Eye (tissue), 1 donor: ENCODE measurements at regions not wholly inside any gene's neighbourhood (a gene's known extent, or its start where the extent isn't known, plus 50 kb on each side); places are given as distances from the start of the nearest gene placed in this dataset.

Source experiments
- DNase-seq: peaks from one replicate; pipeline ENCODE4 v3.0.0-alpha.2; 2015

DNA sequence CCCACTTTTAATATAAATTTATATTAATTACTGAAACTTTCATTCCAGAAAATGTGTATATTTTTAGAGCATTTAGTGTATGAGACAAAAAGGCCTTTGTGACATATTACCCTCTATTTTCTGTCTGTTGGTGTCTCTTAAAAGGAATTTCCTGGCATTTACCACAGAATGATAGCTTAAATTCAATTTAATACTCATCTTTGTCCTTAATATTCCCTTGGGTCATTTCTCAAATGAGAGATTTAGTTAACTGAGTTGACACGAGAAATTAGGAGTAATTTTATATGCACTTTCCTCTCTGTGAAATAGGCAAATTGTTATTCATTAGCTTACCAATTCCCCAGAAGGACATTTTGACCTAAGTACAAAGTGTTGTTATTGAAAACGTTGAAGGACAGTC is 101.7 kb upstream of the CTTNBP2 start:
- DNase-seq, result no peak

DNA sequence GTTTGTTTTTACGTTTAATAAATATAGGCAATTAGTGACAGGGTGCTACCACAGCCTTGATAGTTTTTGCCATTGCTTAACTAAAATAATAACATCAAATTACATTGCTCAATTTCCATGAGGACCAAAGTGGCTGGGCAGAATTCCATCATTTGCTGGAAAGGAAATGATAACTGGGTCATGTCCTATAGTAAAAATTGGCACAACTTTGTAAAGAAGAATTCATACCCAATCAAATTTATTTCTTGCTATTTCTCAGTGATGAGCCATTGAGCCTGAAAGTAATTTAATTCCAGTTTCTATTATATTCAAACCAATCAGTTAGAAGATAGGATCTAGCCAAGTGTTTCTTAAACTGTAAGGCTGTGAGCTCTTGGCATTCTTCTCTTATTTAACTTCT is 102.2 kb upstream of the CTTNBP2 start:
- peak; percentile 26 for DNase-seq

DNA sequence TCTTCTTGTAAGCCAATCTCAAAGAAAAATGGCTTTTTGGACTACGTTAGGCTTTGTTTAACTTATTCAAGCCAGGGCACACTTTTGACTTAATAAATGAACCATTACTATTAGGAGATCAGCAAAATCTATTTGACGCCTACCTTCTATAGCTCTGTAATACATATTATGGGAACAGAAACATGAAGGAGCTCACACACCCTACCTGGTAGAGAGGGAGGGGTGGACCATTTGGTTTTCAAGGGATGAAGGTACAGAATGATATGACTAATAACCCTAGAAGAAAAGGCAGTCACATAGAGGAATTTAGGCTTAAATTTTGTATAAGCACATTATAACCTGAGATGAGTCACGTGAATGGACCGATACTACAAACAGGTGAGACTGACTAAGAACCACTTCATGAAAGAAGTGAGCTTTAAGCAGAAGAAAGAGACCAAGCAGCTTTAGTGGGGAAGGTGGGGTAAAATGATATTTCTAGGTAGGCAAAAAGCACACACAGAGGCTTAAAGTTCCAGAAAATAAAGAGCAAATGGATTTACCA is 106.8 kb upstream of the CTTNBP2 start:
- DNase-seq, result no peak

DNA sequence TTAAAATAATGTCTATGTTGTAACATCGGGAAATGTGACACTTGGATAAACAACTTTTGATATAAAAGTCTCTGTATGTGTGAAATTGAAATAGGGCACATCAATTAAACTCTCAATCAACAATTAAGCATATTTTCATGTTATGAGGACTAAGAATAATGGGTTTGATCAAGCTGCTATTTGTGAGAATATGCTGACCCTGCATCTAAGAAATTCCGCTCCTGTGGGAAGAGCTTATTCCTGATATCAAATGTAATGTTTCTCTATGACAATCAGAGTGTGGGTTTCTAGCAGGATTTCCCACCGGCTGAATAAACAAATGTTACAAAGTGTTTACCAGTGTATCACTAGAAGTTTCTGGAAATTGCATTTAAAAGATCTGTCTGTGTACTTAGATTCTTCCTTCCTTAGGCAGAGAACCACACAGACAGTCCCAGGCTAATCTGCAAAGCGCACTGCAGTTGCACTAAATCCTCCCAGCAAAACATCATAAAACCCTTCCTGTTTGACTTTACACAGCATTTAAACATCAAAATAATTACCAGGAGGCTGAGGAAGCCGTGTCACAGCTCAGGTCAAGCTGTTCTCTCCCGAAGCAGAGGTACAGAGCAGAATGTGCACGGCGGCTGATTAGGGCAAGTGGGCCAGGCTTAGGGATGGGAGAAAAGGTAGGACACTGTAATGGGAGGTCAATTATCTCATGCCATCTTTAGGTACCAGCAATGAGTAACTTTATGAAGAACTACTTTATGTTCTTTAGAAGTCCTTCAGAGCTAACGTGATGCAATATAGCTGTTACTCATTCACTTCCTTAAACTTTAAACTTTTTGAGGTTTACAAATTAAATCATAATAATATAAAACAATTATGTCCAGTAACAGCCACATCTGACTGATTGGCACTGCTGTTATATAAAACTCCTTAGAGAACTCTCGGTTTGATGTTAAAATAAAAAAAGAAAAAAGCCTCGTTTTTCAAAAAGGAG is 109.1 kb upstream of the CTTNBP2 start:
- DNase-seq, result no peak

DNA sequence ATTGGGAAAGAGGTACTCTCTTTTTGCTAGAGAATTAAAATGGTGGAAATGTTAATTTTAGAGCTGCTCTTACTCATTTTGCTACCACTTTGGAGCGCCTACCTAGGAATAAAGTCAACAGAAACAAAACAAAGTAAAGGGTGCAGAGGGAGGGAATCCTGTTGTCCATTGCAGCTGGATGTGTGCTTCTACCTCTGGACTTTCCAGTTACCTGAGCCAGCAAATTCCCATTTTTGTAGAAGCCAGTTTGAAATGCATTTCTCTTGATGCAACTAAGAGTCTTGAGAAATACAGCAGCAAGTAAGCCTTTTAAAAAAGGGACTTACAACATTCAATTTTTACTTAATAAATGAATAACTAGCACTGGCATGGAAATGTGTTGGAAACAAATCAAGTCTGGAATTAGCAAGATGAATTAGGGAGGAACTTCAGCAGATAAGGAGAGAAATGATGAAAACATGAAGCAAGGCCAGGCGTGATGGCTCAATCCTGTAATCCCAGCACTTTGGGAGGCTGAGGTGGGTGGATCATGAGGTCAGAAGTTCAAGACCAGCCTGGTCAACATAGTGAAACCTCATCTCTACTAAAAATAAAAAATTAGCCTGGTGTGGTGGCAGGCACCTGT is 113.5 kb upstream of the CTTNBP2 start:
- no peak for DNase-seq

DNA sequence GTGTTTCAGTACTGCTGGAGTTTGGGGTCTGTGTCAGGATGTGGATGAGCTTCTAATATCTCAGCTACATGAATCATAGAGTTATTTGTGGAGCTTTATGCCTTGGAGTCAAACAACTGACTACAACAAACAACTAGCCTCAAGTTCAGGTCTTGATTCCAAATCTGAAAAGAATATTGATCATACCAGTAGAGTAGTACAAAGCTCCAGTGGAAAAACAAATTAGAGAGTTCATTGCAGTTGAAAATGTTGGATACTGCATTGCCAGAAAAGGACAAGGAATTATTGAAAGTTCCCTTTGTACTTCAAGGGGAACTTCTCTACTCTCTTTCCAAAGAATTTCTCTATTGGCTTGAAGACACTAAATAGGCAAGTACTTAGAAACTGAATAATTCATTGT is 117.6 kb upstream of the CTTNBP2 start:
- DNase-seq, result no peak

DNA sequence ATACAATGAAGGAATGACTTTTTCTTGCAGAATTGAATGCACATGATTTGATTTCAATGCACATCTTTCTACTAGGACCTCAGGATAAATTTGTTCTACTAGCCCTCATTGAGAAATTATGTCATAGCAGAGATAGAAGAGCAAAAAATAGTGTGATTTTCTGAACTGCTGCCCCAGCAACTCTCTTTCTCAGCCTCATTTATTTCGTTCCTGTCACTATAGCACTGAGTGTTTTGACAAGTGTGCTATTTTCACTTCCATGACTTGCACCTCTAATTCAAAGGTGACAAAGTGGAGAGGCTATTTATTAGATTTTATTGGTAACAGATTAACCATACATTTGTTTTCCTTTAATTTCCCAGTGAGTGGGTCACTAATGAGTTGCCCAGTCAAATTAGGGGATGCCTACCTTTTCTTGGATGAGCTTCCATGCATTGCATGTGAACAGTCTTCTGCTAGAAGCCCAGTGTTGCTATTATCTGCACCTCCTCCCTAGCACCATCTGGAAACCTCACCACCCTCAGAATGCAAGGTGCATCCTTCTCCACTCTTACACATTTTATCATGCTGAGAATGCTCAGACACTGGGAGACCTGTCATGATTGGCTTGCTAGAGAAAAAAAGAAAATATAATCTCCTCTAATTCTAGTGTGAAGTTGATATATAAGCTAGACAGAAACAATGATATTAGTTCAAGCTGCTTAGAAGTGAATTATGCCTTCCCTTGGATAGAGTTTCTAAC is 119.6 kb upstream of the CTTNBP2 start:
- DNase-seq, result no peak

DNA sequence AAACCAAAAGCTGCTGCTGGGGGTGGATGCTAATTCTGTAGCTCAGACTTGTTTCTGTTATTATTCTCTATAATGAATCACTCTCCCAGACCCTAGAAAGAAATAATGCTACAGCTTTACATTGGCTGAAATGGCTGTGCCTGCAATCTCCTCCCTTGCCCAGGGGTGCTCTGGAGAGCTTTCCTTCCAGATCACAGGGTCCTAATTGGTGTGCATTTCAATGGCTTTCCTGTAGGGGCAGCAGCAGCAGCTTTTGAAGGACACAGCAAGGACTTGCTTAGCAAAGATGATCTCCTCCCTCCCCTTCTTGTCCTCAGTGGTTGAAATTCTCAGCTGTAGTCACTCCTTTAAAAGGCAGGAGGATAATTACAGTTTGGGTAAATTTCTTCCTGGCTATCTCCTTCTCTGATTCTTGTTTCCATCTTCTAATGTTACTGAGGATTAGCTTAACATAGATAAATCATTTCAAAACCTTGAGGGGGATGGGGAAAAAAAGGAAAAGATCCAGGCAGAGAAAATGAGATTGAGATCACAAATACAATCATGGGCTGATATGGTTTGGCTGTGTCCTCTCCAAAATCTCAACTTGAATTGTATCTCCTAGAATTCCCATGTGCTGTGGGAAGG is 120.2 kb upstream of the CTTNBP2 start:
- DNase-seq, result peak; percentile 67

DNA sequence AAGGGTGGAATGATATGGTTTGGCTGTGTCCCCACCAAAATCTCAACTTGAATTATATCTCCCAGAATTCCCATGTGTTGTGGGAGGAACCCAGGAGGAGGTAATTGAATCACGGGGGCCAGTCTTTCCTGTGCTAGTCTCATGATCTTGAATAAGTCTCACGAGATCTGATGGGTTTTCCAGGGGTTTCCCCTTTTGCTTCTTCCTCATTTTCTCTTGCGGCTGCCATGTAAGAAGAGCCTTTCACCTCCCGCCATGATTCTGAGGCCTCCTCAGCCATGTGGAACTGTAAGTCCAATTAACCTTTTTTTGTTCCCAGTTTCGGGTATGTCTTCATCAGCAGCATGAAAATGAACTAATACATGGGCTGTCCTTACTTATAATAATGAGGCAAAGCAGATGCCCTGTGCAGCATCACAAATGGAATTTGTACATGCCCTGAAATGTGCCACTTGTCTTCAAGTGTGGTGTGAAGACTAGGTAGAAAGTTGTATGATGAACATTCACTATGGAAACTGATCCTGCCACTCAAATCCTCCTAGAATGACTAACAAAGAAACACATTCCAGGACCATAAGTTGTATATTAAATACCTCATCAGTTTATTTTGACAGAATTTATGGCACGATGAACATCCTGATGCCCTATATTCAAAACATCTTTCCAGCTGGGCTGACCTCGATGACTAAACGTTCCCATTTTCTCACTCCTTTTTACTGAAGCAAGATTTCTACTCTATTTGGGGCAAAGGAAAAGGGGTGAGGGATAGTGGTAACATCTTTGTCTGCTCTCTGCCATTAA is 122.8 kb upstream of the CTTNBP2 start:
- DNase-seq, result no peak

DNA sequence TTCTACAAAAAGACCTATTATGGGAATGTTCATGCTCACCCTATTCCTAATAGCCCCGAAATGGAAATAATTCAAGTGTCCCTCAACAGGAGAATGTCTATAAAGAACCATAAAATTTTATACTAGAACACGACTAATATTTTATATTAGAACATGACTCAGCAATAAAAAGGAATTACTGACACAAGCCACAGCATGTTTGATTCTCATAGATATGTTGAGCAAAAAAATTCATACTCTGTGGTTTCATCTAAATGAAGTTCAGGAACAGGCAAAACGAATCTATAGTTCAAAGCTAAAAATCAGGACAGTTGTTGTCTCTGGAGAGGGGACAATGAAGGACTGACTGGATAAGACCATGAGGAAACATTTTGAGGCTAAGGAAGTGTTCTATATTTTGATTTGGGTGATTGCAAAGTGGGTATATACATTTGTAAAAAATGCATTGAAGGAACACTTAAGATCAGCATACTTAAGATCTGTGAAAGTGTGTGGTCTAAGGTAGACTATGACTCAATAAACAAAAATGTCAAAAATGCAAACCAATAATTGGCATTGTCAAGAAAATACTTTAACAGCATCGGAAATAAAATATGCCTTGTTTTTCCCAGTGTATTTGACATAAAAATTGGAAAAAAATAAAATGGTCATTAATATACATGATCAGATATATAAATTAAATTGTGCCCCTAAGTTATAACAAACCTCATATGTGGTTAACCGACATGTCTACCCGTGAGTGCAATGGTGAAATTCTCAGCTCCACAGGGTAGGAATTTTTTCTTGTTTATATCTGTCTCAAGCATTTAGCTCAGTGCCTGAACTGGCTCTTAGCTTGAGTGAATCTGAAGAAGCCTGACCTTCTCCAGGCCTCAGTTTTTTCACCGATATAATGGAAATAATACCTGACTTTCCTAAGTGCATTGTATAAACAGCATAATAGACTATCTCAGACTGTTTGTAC is 124.9 kb upstream of the CTTNBP2 start:
- no peak for DNase-seq

DNA sequence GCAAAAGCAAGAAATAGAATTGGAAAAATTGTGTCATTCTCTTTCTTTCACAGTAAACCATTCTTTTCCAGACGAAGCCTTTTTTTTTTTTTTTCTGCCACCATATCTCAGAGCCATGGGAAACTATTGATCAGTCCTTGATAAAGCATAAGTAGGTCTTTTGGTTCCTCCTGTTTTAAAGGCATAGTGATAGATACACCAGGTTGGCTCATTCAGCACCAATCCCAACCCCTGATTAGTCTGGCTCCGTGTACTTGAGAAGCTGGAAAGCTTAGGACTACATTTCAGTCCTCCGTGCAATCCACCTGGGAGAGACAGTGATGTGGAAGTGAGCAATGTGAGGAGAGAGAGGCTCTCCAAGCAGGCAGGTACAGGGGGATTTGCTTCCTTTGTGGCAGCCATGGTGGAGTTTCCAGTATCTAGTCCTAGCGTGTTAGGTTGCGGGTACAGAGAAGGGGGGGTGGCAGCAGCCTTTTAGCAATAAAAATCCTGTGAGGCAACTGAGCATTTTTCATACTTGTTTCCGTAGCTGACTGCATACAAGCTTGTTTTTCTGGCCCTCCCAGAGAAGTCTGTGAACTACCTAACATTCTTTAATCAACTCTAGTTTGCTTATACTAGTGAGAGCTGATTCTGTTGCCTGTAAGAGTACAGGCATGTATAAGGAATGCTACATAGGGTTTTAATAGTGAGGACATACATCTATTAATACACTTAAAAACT is 127.4 kb upstream of the CTTNBP2 start:
- no peak for DNase-seq

DNA sequence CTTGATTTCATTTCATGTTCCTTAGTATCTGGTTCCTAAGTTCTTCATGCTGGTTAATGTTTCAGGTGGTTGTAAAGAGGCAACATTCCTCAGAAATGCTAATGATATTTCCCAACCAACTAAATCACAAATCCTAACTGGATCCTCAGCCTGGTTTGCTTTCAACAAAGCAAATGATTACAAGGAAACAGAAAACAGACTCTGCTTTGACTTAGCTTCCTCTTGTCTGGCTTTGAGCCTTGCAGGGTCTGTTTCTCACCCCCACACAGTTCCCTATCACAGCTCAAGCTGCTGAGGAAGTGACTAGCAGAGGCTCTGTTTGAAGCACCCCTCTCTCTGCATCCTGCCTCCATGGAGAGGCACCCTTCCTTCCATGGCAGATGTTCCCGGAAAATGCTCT is 130.2 kb upstream of the CTTNBP2 start:
- no peak for DNase-seq

DNA sequence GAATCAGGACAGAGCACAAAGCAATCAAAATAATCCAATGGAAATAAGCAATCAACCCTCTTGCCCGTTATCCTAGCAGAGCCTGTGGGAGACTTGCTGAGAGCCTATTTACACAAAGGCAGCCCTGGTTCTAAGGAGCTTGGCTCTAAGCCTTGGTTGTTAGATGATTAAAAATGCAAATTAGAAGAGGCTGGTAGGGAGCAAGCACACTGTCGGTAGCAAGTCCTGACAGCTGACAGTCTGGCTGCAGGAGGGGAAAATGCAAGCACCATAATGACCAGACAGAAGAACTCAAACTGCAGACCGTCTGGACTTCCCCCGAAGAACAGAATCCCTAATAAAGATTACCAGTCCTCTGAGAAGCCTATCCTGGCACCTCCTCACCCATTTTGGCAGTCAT is 131.8 kb upstream of the CTTNBP2 start:
- no peak for DNase-seq

DNA sequence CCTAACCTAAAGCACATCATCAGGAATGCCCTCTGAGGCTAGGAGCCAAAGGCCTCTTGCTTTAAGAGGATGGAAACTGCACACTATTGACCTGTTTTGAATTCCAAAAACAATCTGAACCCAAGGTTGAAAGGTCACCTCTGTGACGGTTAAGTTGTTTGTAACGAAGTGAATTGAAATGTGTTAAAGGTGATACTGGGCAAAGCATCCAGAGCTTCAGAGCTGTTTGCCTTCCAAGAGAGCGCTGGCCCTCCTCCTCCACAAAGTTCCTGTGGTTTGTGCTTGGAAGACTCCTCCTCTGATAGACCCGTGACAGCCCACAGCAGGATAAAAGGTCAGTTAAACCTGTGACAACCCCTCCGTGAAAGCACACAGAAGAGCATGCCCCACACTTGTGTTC is 133.7 kb upstream of the CTTNBP2 start:
- no peak for DNase-seq

DNA sequence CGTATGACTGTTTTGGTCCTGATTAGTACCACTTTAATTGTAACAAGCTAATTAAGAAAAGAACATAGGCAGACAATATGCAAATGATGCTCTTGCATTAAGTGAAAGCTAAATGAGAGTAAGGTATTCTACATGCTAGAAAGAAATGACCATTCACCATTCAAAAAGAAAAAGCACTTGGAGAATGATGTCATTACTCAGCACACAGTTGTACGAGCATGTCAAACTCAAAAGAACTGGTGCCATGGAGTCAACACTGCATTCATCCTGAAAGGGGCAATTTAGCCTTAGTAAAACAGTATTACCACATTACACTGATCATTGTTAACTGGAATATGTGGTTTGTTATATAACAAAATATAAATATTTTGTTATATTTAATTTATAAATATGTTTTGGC is 136.2 kb upstream of the CTTNBP2 start:
- no peak for DNase-seq

DNA sequence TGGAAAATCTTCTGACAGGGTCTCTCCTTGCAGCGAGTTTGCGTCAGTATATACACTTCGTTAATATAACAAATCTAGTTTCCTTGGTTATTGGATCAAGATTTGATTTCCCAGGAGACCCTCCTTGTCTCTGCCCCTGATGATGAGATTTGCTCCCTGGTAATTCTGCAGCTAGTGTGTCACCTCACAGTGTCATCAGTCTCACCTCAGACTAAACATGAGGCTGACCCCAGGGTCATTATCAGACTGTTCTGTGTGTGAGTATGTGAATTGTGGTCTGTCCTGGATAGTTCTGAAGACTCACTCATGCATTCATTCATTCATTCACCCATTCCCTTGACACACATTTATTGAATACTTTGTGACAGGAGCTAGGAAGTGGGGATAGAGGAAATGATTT is 138.4 kb upstream of the CTTNBP2 start:
- DNase-seq, result no peak

DNA sequence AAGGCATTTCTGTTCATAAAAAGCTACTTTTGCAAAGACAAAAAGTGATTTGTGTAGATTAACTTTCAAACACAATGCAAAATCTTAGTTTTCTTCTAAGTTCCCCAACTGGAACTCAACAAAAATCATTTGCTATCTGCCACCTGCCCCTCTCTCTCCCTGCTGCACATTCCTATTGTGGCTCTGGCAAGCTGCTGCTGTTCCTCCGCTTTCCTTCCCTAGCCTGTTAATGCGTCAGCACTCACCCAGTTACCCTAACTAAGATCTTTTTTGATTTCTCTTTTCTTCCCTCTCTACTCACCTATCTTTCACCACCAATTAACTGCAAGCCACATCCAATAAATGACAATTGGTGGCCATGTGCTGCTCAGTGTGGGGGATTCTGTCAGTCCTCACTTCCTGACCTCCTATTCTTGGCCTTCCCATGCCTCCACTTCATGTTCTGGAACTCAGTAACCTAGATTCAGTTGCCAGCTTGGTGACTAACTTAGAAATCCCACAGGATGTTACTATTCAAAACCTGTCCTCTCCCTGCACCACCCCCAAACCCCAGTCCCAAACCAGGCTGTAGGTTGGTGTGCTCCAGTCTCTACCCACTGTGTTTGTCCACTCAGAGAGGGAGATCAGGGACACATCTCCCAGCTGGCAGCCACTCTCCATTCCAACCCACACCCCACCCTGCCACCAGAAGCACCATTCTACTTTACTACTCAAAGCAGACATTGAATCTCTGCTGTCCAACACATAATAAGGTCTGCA is 140.2 kb upstream of the CTTNBP2 start:
- no peak for DNase-seq

DNA sequence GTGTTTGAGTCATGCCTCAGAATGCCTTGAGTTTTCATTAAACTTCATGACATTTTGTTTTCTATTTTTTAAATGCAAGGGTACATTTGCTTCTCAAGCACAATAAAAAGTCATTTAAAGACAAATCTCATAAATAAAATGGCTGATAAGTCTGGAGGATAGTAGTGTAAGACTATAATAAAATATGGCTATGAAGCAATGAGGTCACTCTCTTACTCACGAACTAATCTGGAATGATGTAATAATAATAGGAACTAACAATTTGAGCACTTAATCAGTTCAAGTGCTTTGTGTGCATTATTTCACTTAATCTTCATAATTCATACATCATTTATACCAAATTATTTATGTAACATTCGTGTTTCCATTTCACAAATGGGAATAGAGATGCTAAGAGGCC is 149.3 kb upstream of the CTTNBP2 start:
- DNase-seq, result no peak

DNA sequence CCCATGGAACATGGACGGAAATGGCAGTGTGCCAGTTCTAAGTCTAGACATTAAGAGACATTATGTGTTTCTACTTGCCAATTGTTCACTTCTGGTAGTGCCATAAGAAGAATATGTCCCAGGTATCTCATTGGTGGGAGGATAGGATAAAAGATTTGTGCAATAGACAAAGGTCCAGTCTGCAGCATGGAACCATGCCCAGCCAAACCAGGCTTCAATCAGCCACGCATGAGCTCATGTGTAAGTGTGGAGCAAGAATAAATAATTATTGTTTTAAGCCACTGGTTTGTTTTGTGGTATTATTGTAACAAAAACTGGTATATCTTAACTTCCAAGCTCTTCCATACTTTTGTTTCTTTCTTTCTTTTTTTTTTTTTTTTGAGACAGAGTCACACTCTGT is 153.6 kb upstream of the CTTNBP2 start:
- no peak for DNase-seq
